Left colon (tissue), 2 donors: ENCODE measurements at regions not wholly inside any gene's neighbourhood (a gene's known extent, or its start where the extent isn't known, plus 50 kb on each side); places are given as distances from the start of the nearest gene placed in this dataset.
"Not testable (repeated sequence)": the region's sequence is repeated elsewhere in the genome, so short reads cannot be mapped to it uniquely, and the experiment has no call there.

ENCODE experiments used
- ATAC-seq: fragments of 200-7000 bp; cut with Tn5 transposase; one replicate; pipeline ENCODE4 v1.9.1; 2020; ENCODE audit warnings: mild to moderate bottlenecking, moderate library complexity
- DNase-seq, 2 donors: peaks; one replicate each; pipeline ENCODE4 v3.0.0-alpha.2; 2020
- intact Hi-C, 2 donors: fragments of 100-400 bp; cut with DNase I in 1 of 2; cut with micrococcal nuclease in 1 of 2; formaldehyde crosslinking; loops; one replicate each; pipeline versions ENCODE4 v1.11.2 to v1.14.0; 2022; cut with DNase I, micrococcal nuclease
- donor health status: DM: no; HTN: no; CAD: no.
- donor health status: DM: yes; HTN: yes; CAD: no.

GRCh38 chr15:24733659-24734058 is 58.1 kb downstream of the NPAP1 start:
- no peak for ATAC-seq
- DNase-seq = no peak
- intact Hi-C loops = no loop called here

GRCh38 chr15:24734396-24734795 is 58.8 kb downstream of the NPAP1 start:
- intact Hi-C loops = no loop called here
- no peak for ATAC-seq

GRCh38 chr15:24745290-24745689 is 69.7 kb downstream of the NPAP1 start:
- intact Hi-C loops = no loop called here
- DNase-seq (no peak), ATAC-seq (no peak)

More at GRCh38 chr15:24734396-24734795, 58.8 kb downstream of the NPAP1 start:
- no peak for DNase-seq

- ATAC-seq = no peak
- intact Hi-C loops = no loop called here
Measured at GRCh38 chr15:24746094-24746493, 70.5 kb downstream of the NPAP1 start.

GRCh38 chr15:24747376-24747775 is 71.8 kb downstream of the NPAP1 start:
- ATAC-seq = no peak
- intact Hi-C loops = no loop called here
- DNase-seq = no peak

More at GRCh38 chr15:24746094-24746493, 70.5 kb downstream of the NPAP1 start:
- no peak for DNase-seq

GRCh38 chr15:24748812-24749439 is 73.4 kb downstream of the NPAP1 start:
- DNase-seq (no peak), ATAC-seq (no peak)
- intact Hi-C loops = no loop called here

GRCh38 chr15:24752354-24752753 is 76.8 kb downstream of the NPAP1 start:
- intact Hi-C loops = no loop called here
- no peak for DNase-seq
- ATAC-seq = no peak

GRCh38 chr15:24756101-24756500 is 80.5 kb downstream of the NPAP1 start:
- ATAC-seq (no peak), DNase-seq (no peak)
- intact Hi-C loops = no loop called here

GRCh38 chr15:24760066-24760465 is 84.5 kb downstream of the NPAP1 start:
- ATAC-seq (no peak), DNase-seq (no peak)
- intact Hi-C loops = no loop called here

GRCh38 chr15:24761704-24762302 is 86.2 kb downstream of the NPAP1 start:
- no peak for DNase-seq
- intact Hi-C loops = no loop called here

GRCh38 chr15:24763891-24764290 is 88.3 kb downstream of the NPAP1 start:
- DNase-seq (no peak), ATAC-seq (no peak)
- intact Hi-C loops = no loop called here

More at GRCh38 chr15:24761704-24762302, 86.2 kb downstream of the NPAP1 start:
- no peak for ATAC-seq

GRCh38 chr15:24764375-24765171 is 89.0 kb downstream of the NPAP1 start:
- intact Hi-C loops = no loop called here
- DNase-seq = no peak
- no peak for ATAC-seq

- ATAC-seq = no peak
- intact Hi-C loops = no loop called here
Measured at GRCh38 chr15:24766511-24767133, 91.0 kb downstream of the NPAP1 start.

GRCh38 chr15:24772266-24772665 is 96.7 kb downstream of the NPAP1 start:
- ATAC-seq (no peak), DNase-seq (no peak)

More at GRCh38 chr15:24766511-24767133, 91.0 kb downstream of the NPAP1 start:
- no peak for DNase-seq

GRCh38 chr15:24772686-24773373 is 97.3 kb downstream of the NPAP1 start:
- DNase-seq = peak; percentile 60 to 63
- peak; percentile 95 for ATAC-seq
- intact Hi-C loops = no loop called here

More at GRCh38 chr15:24772266-24772665, 96.7 kb downstream of the NPAP1 start:
- intact Hi-C loops = no loop called here

- intact Hi-C loops = no loop called here
- DNase-seq (no peak), ATAC-seq (no peak)
Measured at GRCh38 chr15:24777307-24777706, 101.7 kb downstream of the NPAP1 start.

GRCh38 chr15:24784506-24784905 is 108.9 kb downstream of the NPAP1 start:
- DNase-seq (no peak), ATAC-seq (no peak)

GRCh38 chr15:24786347-24786746 is 110.8 kb downstream of the NPAP1 start:
- intact Hi-C loops = no loop called here
- no peak for DNase-seq
- ATAC-seq = no peak

More at GRCh38 chr15:24784506-24784905, 108.9 kb downstream of the NPAP1 start:
- intact Hi-C loops = no loop called here

GRCh38 chr15:24802624-24803023 is 127.0 kb downstream of the NPAP1 start:
- ATAC-seq, intact Hi-C loops, DNase-seq: not testable (repeated sequence)
